K562 (cell line): ENCODE measurements at regions not wholly inside any gene's neighbourhood (a gene's known extent, or its start where the extent isn't known, plus 50 kb on each side); places are given as distances from the start of the nearest gene placed in this dataset.

ENCODE experiments used
- ATAC-seq: fragments of 200-7000 bp; cut with Tn5 transposase; 3 replicates; pipeline ENCODE4 v1.9.1; 2020; ENCODE audit warnings: moderate library complexity
- BruUV-seq: library from RNA; stranded (reverse); fragments of 400-500 nt; replicated peaks from 2 replicates; lab custom pipeline; 2021; lab: Mats Ljungman, UMichigan
- CTCF ChIA-PET: fragments of 300-600 bp; formaldehyde crosslinking; extraction: SDS; loops from one replicate; lab custom pipeline; 2021; ENCODE audit warnings: low intra/inter-chr PET ratio; lab: Yijun Ruan, JAX
- POLR2A ChIA-PET: fragments of 300-600, 350-650 bp; sonication (Branson Sonifier 250); formaldehyde crosslinking; extraction: SDS; loops from one replicate; lab custom pipeline; 2021; ENCODE audit warnings: antibody characterized with exemption, inconsistent platforms; lab: Yijun Ruan, JAX
- DNase-seq, 4 experiments: peaks; one replicate each; pipeline versions ENCODE4 v3.0.0 to v3.0.0-alpha.2; 2011 to 2018; ENCODE audit warnings: low spot score in 3 of 4, mixed read lengths in 3 of 4; ENCODE audit errors: extremely low read depth in 1 of 4
- FAIRE-seq: peaks from 2 replicates; lab custom pipeline; 2011; peaks lifted over from hg19 to GRCh38; lab: Jason Lieb, UNC
- H2AFZ ChIP-seq: 2 replicates; pipeline ENCODE4 v1.6.0; 2011; ENCODE audit warnings: low read depth, low read length, control low read depth, inconsistent platforms
- H3K27ac ChIP-seq: fragments of 200-600 bp; 3 replicates; pipeline ENCODE4 v1.8.0; 2011; ENCODE audit warnings: low read depth, mild to moderate bottlenecking, control low read depth, inconsistent platforms, low read length, moderate library complexity, mixed read lengths; ENCODE audit errors: extremely low read depth
- H3K27me3 ChIP-seq, 2 experiments: fragments of 300-600 bp in 1 of 2; 2 replicates in 1 of 2; 3 replicates in 1 of 2; pipeline versions ENCODE4 v1.6.0 to v1.8.0; 2011; ENCODE audit warnings: inconsistent platforms in 2 of 2, low read length in 2 of 2, mild to moderate bottlenecking in 1 of 2, mixed read lengths in 1 of 2, moderate library complexity in 1 of 2; ENCODE audit not compliant: control insufficient read depth in 2 of 2, insufficient read depth in 2 of 2
- H3K36me3 ChIP-seq: fragments of 300-600 bp; 3 replicates; pipeline ENCODE4 v1.8.0; 2011; ENCODE audit warnings: mild to moderate bottlenecking, low read length, inconsistent platforms; ENCODE audit not compliant: control insufficient read depth, insufficient read depth
- H3K4me1 ChIP-seq, 2 experiments: fragments of 200-600 bp in 1 of 2; replicated peaks in 1 of 2; 2 replicates in 1 of 2; 3 replicates in 1 of 2; pipeline versions ENCODE4 v1.5.1 to v1.8.0; 2011; ENCODE audit warnings: inconsistent platforms in 2 of 2, low read length in 2 of 2, mild to moderate bottlenecking in 1 of 2, mixed read lengths in 1 of 2, moderate library complexity in 1 of 2; ENCODE audit not compliant: control insufficient read depth in 2 of 2, insufficient read depth in 2 of 2
- H3K4me2 ChIP-seq: 2 replicates; pipeline ENCODE4 v1.6.1; 2011; ENCODE audit warnings: low read length, control low read depth, inconsistent platforms, mixed read lengths; ENCODE audit not compliant: insufficient read depth
- H3K4me3 ChIP-seq: fragments of 200-600 bp; sonication (generic), shearing (Covaris generic); 2 replicates; pipeline ENCODE4 v1.5.1; 2016; ENCODE audit warnings: control low read depth, inconsistent platforms
- H3K79me2 ChIP-seq: fragments of 200-600 bp; 3 replicates; pipeline ENCODE4 v1.8.0; 2011; ENCODE audit warnings: low read length, inconsistent platforms; ENCODE audit not compliant: control insufficient read depth, insufficient read depth
- H3K9ac ChIP-seq, 2 experiments: 2 replicates each; pipeline versions ENCODE4 v1.6.0 to v1.6.1; 2011; ENCODE audit warnings: low read depth in 2 of 2, low read length in 2 of 2, control low read depth in 1 of 2, inconsistent platforms in 1 of 2, mild to moderate bottlenecking in 1 of 2, mixed read lengths in 1 of 2; ENCODE audit not compliant: insufficient read depth in 1 of 2
- H3K9me1 ChIP-seq: one replicate; pipeline ENCODE4 v1.6.0; 2011; ENCODE audit warnings: inconsistent platforms, mild to moderate bottlenecking, low read length, moderate library complexity; ENCODE audit not compliant: control insufficient read depth, insufficient read depth
- H3K9me3 ChIP-seq: replicated peaks from 2 replicates; pipeline ENCODE4 v1.5.1; 2011; ENCODE audit warnings: low read depth, low read length, inconsistent platforms; ENCODE audit not compliant: control insufficient read depth, insufficient read depth
- H4K20me1 ChIP-seq: replicated peaks from 2 replicates; pipeline ENCODE4 v1.6.1; 2011; ENCODE audit warnings: low read length, inconsistent platforms, mixed read lengths; ENCODE audit not compliant: control insufficient read depth, insufficient read depth
- AFF1 ChIP-seq, 2 experiments: fragments of 450-650 bp; IDR thresholded peaks; 2 replicates each; pipeline ENCODE4 v1.6.1; 2018; ENCODE audit warnings: mild to moderate bottlenecking in 2 of 2, low read depth in 1 of 2; ENCODE audit not compliant: partially characterized antibody in 2 of 2
- CBX5 ChIP-seq: IDR thresholded peaks from 2 replicates; pipeline ENCODE4 v1.6.1; 2014; ENCODE audit warnings: low read depth, borderline replicate concordance
- NCOA6 ChIP-seq: fragments of 450-650 bp; IDR thresholded peaks from 2 replicates; pipeline ENCODE4 v1.6.1; 2017; ENCODE audit warnings: mild to moderate bottlenecking
- PHF20 ChIP-seq: fragments of 450-650 bp; IDR thresholded peaks from 2 replicates; pipeline ENCODE4 v1.6.1; 2018; ENCODE audit not compliant: partially characterized antibody
- RFX5 ChIP-seq: IDR thresholded peaks from 2 replicates; pipeline ENCODE4 v1.6.1; 2011; ENCODE audit warnings: low read depth, mild to moderate bottlenecking, improper control_type of control experiment, low read length
- SAP30 ChIP-seq: fragments of 200-600 bp; sonication (generic); IDR thresholded peaks from 2 replicates; pipeline ENCODE4 v1.6.1; 2012; ENCODE audit warnings: borderline replicate concordance, low read depth, mild to moderate bottlenecking, moderate library complexity, low read length, control low read depth, inconsistent platforms; ENCODE audit not compliant: insufficient read depth, poor library complexity, severe bottlenecking
- SMARCB1 ChIP-seq: IDR thresholded peaks from 2 replicates; pipeline ENCODE4 v1.6.1; 2011; ENCODE audit warnings: improper control_type of control experiment, low read depth; ENCODE audit not compliant: insufficient read length
- SMARCE1 ChIP-seq: fragments of 450-650 bp; IDR thresholded peaks from 2 replicates; pipeline ENCODE4 v1.7.1; 2016; ENCODE audit warnings: mild to moderate bottlenecking
- SNRNP70 ChIP-seq: fragments of 200-400 bp; formaldehyde crosslinking; optimal IDR thresholded peaks from 2 replicates; pipeline ENCODE3; 2017; ENCODE audit warnings: low read depth, low read length
- SUPT5H ChIP-seq: fragments of 450-650 bp; IDR thresholded peaks from 2 replicates; pipeline ENCODE4 v1.6.1; 2016
- U2AF1 ChIP-seq: fragments of 200-400 bp; formaldehyde crosslinking; optimal IDR thresholded peaks from 2 replicates; pipeline ENCODE3; 2017; ENCODE audit warnings: mild to moderate bottlenecking, low read depth, low read length, moderate library complexity
- ZBTB1 ChIP-seq: sonication (generic); formaldehyde crosslinking; IDR thresholded peaks from 2 replicates; pipeline ENCODE4 v1.8.1; 2023; ENCODE audit warnings: missing genetic modification reagents, low read depth, mild to moderate bottlenecking, borderline replicate concordance
- ZC3H11A ChIP-seq: IDR thresholded peaks from 2 replicates; pipeline ENCODE4 v1.6.1; 2012; ENCODE audit warnings: low read depth, low read length, improper control_type of control experiment
- ZFPM2 ChIP-seq: fragments of 250-450 bp; sonication (Bioruptor Pico); IDR thresholded peaks from 2 replicates; pipeline ENCODE4 v1.5.1; 2022; ENCODE audit warnings: mild to moderate bottlenecking
- WGBS: fragments of 100-300 bp; shearing (Covaris generic); methylation state at CpG from one replicate; pipeline ENCODE4 v1.1.6; 2016; ENCODE audit warnings: low coverage, mixed read lengths; ENCODE audit not compliant: insufficient coverage; ENCODE audit errors: missing lambda C conversion rate; 5-methylcytosine and 5-hydroxymethylcytosine counted together
- in situ Hi-C: fragments of 300-500 bp; cut with MboI; formaldehyde crosslinking; loops from 4 replicates; pipeline ENCODE4 v1.15.0; 2018; ENCODE audit warnings: inconsistent platforms, mixed read lengths
- intact Hi-C: fragments of 100-400 bp; cut with micrococcal nuclease; formaldehyde crosslinking; loops from 2 replicates; pipeline ENCODE4 v1.14.2; 2022

GRCh38 chr6:145266432-145267075, 468.8 kb downstream of the EPM2A start:
- Histone ChIP-seq H3K27me3 (no peaks in the 10 kb centered on the region), H3K9ac (no peak overlapping the region), H3K4me2 (no peak overlapping the region), H3K4me1 (no peaks in the 10 kb centered on the region), H3K27ac (no peak overlapping the region), H3K9me3 (no peaks in the 10 kb centered on the region), H4K20me1 (no peaks in the 10 kb centered on the region), H3K36me3 (no peaks in the 10 kb centered on the region), H2AFZ (no peak overlapping the region), H3K4me3 (no peak overlapping the region), H3K79me2 (no peaks in the 10 kb centered on the region), H3K9me1 (no peaks in the 10 kb centered on the region)
- intact Hi-C loops = no loop called here
- CTCF ChIA-PET = no interaction called here
- DNase-seq (no peak), FAIRE-seq (no peak), ATAC-seq (no peak)
- BruUV-seq = no TSS peak
- in situ Hi-C loops = no loop called here
- under 1% methylated on average over 6 of the region's 6 CpGs for WGBS
- POLR2A ChIA-PET = no interaction called here
- TF ChIP-seq NCOA6 (no peak), SMARCE1 (no peak), SMARCB1 (no peak), CBX5 (no peak), ZC3H11A (no peak), U2AF1 (no peak), SAP30 (no peak), ZBTB1 (CRISPR knock-in tag) (no peak), RFX5 (no peak), PHF20 (no peak), SUPT5H (no peak), SNRNP70 (no peak), AFF1 (IDR thresholded peaks at IDR 0.05; ENCODE audit: low read depth in 1 of 2, partially characterized antibody in 2 of 2) (no peak), ZFPM2 (CRISPR knock-in tag) (no peak)
